ENCODE measurements at regions not wholly inside any gene's neighbourhood (a gene's known extent, or its start where the extent isn't known, plus 50 kb on each side); places are given as distances from the start of the nearest gene placed in this dataset.
"Not testable (repeated sequence)": the region's sequence is repeated elsewhere in the genome, so short reads cannot be mapped to it uniquely, and the experiment has no call there.

DNA sequence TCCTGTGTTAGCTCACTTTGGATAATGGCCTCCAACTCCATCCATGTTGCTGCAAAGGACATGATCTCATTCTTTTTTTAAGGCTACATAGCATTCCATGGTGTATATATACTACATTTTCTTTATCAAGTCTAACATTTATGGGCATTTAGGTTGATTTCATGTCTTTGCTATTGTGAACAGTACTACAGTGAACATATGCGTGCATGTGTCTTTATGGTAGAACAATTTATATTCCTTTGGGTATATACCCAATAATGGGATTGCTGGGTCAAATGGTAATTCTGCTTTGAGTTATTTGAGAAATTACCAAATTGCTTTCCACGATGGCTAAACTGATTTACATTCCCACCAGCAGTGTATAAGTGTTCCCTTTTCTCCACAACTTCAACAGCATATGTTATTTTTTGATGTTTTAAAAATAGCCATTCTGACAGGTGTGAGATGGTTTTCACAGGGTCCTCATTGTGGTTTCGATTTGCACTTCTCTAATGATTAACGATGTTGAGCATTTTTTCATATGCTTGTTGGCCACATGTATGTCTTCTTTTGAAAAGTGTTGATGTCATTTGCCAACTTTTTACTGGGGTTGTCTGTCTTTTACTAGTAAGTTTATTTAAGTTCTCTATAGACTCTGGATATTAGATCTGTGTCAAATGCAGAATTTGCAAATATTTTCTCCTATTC, 133.4 kb downstream of the MC4R start:
- TF ChIP-seq POLR2AphosphoS5 (IDR thresholded peaks at IDR 0.05; ENCODE audit: low read depth); SPI1 (IDR thresholded peaks at IDR 0.05; ENCODE audit: borderline replicate concordance, low read depth): not testable (repeated sequence)
- TF ChIP-seq, protein P1, sequence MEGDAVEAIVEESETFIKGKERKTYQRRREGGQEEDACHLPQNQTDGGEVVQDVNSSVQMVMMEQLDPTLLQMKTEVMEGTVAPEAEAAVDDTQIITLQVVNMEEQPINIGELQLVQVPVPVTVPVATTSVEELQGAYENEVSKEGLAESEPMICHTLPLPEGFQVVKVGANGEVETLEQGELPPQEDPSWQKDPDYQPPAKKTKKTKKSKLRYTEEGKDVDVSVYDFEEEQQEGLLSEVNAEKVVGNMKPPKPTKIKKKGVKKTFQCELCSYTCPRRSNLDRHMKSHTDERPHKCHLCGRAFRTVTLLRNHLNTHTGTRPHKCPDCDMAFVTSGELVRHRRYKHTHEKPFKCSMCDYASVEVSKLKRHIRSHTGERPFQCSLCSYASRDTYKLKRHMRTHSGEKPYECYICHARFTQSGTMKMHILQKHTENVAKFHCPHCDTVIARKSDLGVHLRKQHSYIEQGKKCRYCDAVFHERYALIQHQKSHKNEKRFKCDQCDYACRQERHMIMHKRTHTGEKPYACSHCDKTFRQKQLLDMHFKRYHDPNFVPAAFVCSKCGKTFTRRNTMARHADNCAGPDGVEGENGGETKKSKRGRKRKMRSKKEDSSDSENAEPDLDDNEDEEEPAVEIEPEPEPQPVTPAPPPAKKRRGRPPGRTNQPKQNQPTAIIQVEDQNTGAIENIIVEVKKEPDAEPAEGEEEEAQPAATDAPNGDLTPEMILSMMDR (IDR thresholded peaks at IDR 0.05; ENCODE audit: insufficient read depth, low read length), result not testable (repeated sequence)

All from HL-60 (cell line).